HEK293 (cell line): ENCODE measurements at regions not wholly inside any gene's neighbourhood (a gene's known extent, or its start where the extent isn't known, plus 50 kb on each side); places are given as distances from the start of the nearest gene placed in this dataset.
A peak's percentile ranks its signal among the peaks of the same experiment; 100 is the strongest.

Experiments
- CTCF ChIA-PET: fragments of 350-600 bp; formaldehyde crosslinking; extraction: SDS; loops from one replicate; lab custom pipeline; 2021; ENCODE audit warnings: antibody characterized with exemption; lab: Yijun Ruan, JAX
- POLR2A ChIA-PET: fragments of 300-600 bp; formaldehyde crosslinking; extraction: SDS; loops from one replicate; lab custom pipeline; 2020; ENCODE audit warnings: antibody characterized with exemption, inconsistent platforms; lab: Yijun Ruan, JAX
- H3K27ac ChIP-seq: fragments of 200-500 bp; sonication (Bioruptor generic); 2 replicates; pipeline ENCODE4 v1.5.1; 2014; ENCODE audit warnings: low read depth, low read length, control low read depth, inconsistent platforms; ENCODE audit errors: extremely low read depth
- H3K36me3 ChIP-seq, 2 experiments: fragments of 200-500 bp in 1 of 2; sonication (Bioruptor generic) in 1 of 2; 1 replicate in 1 of 2; 2 replicates in 1 of 2; pipeline ENCODE4 v1.5.1; 2014 to 2017; ENCODE audit warnings: inconsistent platforms in 2 of 2, low read length in 2 of 2; ENCODE audit not compliant: control insufficient read depth in 2 of 2, insufficient read depth in 1 of 2
- H3K4me1 ChIP-seq: fragments of 200-500 bp; sonication (Bioruptor generic); 2 replicates; pipeline ENCODE4 v1.5.1; 2014; ENCODE audit warnings: mild to moderate bottlenecking, low read length, inconsistent platforms; ENCODE audit not compliant: control insufficient read depth, insufficient read depth
- H3K4me3 ChIP-seq: 2 replicates; pipeline ENCODE4 v1.5.1; 2011; ENCODE audit warnings: low read depth, mild to moderate bottlenecking, control low read depth, low read length, moderate library complexity
- H3K9me3 ChIP-seq: fragments of 200-500 bp; sonication (Bioruptor generic); 2 replicates; pipeline ENCODE4 v1.5.1; 2014; ENCODE audit warnings: low read depth, low read length, inconsistent platforms; ENCODE audit not compliant: control insufficient read depth, insufficient read depth
- KLF9 ChIP-seq: fragments of 450-650 bp; formaldehyde crosslinking; IDR thresholded peaks from 2 replicates; pipeline ENCODE4 v1.5.1; 2016; ENCODE audit warnings: missing biosample characterization, missing genetic modification characterization, low read depth
- OSR2 ChIP-seq: fragments of 450-650 bp; formaldehyde crosslinking; IDR thresholded peaks from 2 replicates; pipeline ENCODE4 v1.5.1; 2016; ENCODE audit warnings: missing biosample characterization, missing genetic modification characterization
- SALL2 ChIP-seq: fragments of 450-650 bp; formaldehyde crosslinking; IDR thresholded peaks from 2 replicates; pipeline ENCODE4 v1.5.0; 2017; ENCODE audit warnings: missing biosample characterization, mild to moderate bottlenecking, missing genetic modification characterization, borderline replicate concordance
- YY1 ChIP-seq: fragments of 450-650 bp; formaldehyde crosslinking; IDR thresholded peaks from 2 replicates; pipeline ENCODE4 v1.5.1; 2018; ENCODE audit warnings: missing biosample characterization, missing genetic modification characterization
- ZBTB6 ChIP-seq: fragments of 450-650 bp; formaldehyde crosslinking; IDR thresholded peaks from 2 replicates; pipeline ENCODE4 v1.5.1; 2017; ENCODE audit warnings: missing biosample characterization, missing genetic modification characterization
- ZFP37 ChIP-seq: fragments of 450-650 bp; formaldehyde crosslinking; IDR thresholded peaks from 2 replicates; pipeline ENCODE4 v1.5.1; 2016; ENCODE audit warnings: missing biosample characterization, missing genetic modification characterization
- ZNF18 ChIP-seq: fragments of 450-650 bp; formaldehyde crosslinking; IDR thresholded peaks from 2 replicates; pipeline ENCODE4 v1.5.1; 2016; ENCODE audit warnings: missing biosample characterization, missing genetic modification characterization
- ZNF2 ChIP-seq: fragments of 450-650 bp; formaldehyde crosslinking; IDR thresholded peaks from 2 replicates; pipeline ENCODE4 v1.5.1; 2016; ENCODE audit warnings: missing biosample characterization, missing genetic modification characterization
- ZNF280C ChIP-seq: fragments of 450-650 bp; formaldehyde crosslinking; IDR thresholded peaks from 2 replicates; pipeline ENCODE4 v1.5.1; 2016; ENCODE audit warnings: missing biosample characterization, missing genetic modification characterization
- ZNF366 ChIP-seq: fragments of 450-650 bp; formaldehyde crosslinking; conservative IDR thresholded peaks from 2 replicates; pipeline ENCODE4 v1.5.1; 2016; ENCODE audit warnings: missing biosample characterization, missing genetic modification characterization
- ZNF585B ChIP-seq: fragments of 450-650 bp; formaldehyde crosslinking; IDR thresholded peaks from 2 replicates; pipeline ENCODE4 v1.5.1; 2016; ENCODE audit warnings: missing biosample characterization, missing genetic modification characterization
- ZXDB ChIP-seq: fragments of 450-650 bp; formaldehyde crosslinking; IDR thresholded peaks from 2 replicates; pipeline ENCODE4 v1.5.1; 2016; ENCODE audit warnings: missing biosample characterization, missing genetic modification characterization

GRCh38 chr20:50354721-50355589, 155.2 kb upstream of the PTPN1 start:
- no peak overlapping the region for H3K4me3 ChIP-seq
- TF ChIP-seq OSR2 (tag by site-specific recombination) (peak; percentile 58; the same call in 1 of the 2 replicates), ZNF366 (no peak), ZNF585B (tag by site-specific recombination) (no peak)
- H3K36me3 ChIP-seq: no peaks in the 10 kb centered on the region
- H3K9me3 ChIP-seq: no peaks in the 10 kb centered on the region
- ChIA-PET CTCF (interaction anchor here (0.6 kb wide), 1 partner anchor 953 kb away, joined by 3 read pairs; no protein-coding TSS in a partner anchor), POLR2A (no interaction called here)
- H3K4me1 ChIP-seq: no peaks in the 10 kb centered on the region
- H3K27ac ChIP-seq: no peak overlapping the region

- POLR2A ChIA-PET: no interaction called here
- no peak overlapping the region for H3K4me3 ChIP-seq
- CTCF ChIA-PET: no interaction called here
Measured at GRCh38 chr20:50355590-50356524, 154.3 kb upstream of the PTPN1 start.

More at GRCh38 chr20:50355590-50356524, 154.3 kb upstream of the PTPN1 start:
- H3K9me3 ChIP-seq: no peaks in the 10 kb centered on the region
- H3K36me3 ChIP-seq: no peaks in the 10 kb centered on the region
- no peaks in the 10 kb centered on the region for H3K4me1 ChIP-seq
- TF ChIP-seq SALL2 (tag by site-specific recombination) (no peak), ZFP37 (tag by site-specific recombination) (no peak), ZXDB (no peak), ZNF2 (no peak), ZNF280C (tag by site-specific recombination) (no peak), YY1 (tag by site-specific recombination) (no peak), ZBTB6 (tag by site-specific recombination) (no peak), KLF9 (tag by site-specific recombination) (no peak), ZNF18 (tag by site-specific recombination) (no peak)
- H3K27ac ChIP-seq: no peak overlapping the region
